NB4 (cell line): ENCODE measurements at regions not wholly inside any gene's neighbourhood (a gene's known extent, or its start where the extent isn't known, plus 50 kb on each side); places are given as distances from the start of the nearest gene placed in this dataset.

Experiments used
- DNase-seq: peaks from one replicate; pipeline ENCODE4 v3.0.0; 2010; ENCODE audit warnings: low read depth
- H3K4me3 ChIP-seq: one replicate; pipeline ENCODE4 v1.5.1; 2011; ENCODE audit warnings: mild to moderate bottlenecking, low read depth, low read length, moderate library complexity
- MYC ChIP-seq: IDR thresholded peaks from 2 replicates; pipeline ENCODE4 v1.6.1; 2011; ENCODE audit warnings: low read depth, low read length
- POLR2A ChIP-seq: IDR thresholded peaks from 2 replicates; pipeline ENCODE4 v1.6.1; 2011; ENCODE audit warnings: mild to moderate bottlenecking; ENCODE audit not compliant: insufficient read length; ENCODE audit errors: extremely low read depth
- TF ChIP-seq, protein P1 (sequence below): IDR thresholded peaks from 2 replicates; pipeline ENCODE4 v1.6.1; 2011; ENCODE audit warnings: low read depth, low read length
- TF ChIP-seq, protein P2 (sequence below): IDR thresholded peaks from one replicate; pipeline ENCODE4 v1.5.1; 2012; ENCODE audit warnings: low read depth, low read length

DNA sequence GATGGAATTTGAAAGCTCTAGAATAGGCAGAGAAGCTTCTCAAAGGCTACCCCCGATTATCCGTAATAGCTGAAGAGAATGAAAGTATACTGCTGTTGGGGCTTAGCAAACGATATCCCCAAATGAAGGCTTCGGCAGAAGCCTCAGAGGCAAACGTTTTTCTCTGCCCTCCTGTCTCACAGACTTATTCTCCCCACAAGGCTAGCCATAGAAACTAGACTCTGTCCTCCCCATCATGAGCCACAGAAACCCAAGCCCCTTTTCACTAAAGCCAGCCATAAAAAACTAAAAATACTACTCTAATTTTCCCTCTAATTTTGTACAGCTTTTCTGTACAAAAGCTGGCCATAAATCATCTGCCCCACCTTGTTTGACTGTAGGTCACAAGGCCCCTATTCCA lies 413.4 kb upstream of the CFAP20DC start:
- DNase-seq: no peak
- no peak overlapping the region for H3K4me3 ChIP-seq
- TF ChIP-seq POLR2A: no peak
- TF ChIP-seq, protein P1, sequence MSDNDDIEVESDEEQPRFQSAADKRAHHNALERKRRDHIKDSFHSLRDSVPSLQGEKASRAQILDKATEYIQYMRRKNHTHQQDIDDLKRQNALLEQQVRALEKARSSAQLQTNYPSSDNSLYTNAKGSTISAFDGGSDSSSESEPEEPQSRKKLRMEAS: no peak
- TF ChIP-seq, protein P2, sequence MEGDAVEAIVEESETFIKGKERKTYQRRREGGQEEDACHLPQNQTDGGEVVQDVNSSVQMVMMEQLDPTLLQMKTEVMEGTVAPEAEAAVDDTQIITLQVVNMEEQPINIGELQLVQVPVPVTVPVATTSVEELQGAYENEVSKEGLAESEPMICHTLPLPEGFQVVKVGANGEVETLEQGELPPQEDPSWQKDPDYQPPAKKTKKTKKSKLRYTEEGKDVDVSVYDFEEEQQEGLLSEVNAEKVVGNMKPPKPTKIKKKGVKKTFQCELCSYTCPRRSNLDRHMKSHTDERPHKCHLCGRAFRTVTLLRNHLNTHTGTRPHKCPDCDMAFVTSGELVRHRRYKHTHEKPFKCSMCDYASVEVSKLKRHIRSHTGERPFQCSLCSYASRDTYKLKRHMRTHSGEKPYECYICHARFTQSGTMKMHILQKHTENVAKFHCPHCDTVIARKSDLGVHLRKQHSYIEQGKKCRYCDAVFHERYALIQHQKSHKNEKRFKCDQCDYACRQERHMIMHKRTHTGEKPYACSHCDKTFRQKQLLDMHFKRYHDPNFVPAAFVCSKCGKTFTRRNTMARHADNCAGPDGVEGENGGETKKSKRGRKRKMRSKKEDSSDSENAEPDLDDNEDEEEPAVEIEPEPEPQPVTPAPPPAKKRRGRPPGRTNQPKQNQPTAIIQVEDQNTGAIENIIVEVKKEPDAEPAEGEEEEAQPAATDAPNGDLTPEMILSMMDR: no peak
- TF ChIP-seq MYC: no peak

DNA sequence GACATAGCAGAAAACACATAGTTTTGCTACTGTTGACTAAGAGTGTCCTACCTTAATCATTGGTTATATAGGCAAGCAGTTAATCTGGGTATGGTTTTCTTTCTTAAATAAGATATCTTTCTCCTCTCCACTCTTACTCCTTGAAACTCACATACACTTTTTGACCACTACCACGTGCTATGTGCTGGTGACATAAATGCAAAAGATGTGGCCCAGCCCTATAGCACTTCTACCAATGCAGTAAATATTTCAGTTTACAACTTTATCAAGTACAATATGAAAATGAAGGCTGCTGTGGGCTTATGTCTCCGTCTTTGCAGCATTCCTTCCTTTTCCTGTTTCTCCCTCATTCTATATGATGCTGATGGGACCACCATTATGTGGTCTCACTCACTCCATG lies 410.2 kb upstream of the CFAP20DC start:
- no peak overlapping the region for H3K4me3 ChIP-seq
- TF ChIP-seq MYC: no peak
- TF ChIP-seq, protein P2: no peak
- TF ChIP-seq, protein P1: no peak
- no peak for TF ChIP-seq POLR2A
- DNase-seq: no peak

DNA sequence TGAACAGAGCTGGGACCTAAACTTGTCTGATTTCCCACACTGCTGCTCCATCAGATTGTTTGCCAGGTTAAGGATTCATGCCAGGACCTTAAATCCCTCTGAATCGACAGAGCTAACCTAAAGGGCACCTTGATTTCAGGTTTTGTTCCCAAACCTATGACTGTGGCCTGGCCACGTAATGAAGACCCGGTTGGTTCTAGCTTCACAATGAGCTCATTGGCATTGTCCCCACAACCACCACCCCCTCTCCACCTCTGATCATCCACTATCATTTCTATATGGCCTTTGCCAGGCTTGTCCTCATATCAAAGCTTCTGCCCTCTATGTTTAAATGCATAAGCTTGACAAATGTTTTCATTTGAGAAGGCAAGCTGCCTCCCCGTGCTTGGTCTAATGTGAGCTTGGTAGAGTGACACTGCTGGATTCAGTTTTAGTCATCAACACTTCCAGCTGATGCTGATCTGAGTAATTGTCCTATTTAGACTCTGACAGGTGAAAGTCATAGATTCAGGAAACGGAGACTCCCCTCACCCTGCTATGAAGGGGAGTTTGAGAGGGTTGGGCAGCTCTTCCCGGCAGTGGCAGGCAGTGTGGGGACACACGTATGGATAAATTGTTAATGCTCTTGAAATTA lies 407.1 kb upstream of the CFAP20DC start:
- TF ChIP-seq, protein P2: no peak
- TF ChIP-seq, protein P1: no peak
- no peak for TF ChIP-seq MYC
- no peak for TF ChIP-seq POLR2A
- no peak overlapping the region for H3K4me3 ChIP-seq
- no peak for DNase-seq

DNA sequence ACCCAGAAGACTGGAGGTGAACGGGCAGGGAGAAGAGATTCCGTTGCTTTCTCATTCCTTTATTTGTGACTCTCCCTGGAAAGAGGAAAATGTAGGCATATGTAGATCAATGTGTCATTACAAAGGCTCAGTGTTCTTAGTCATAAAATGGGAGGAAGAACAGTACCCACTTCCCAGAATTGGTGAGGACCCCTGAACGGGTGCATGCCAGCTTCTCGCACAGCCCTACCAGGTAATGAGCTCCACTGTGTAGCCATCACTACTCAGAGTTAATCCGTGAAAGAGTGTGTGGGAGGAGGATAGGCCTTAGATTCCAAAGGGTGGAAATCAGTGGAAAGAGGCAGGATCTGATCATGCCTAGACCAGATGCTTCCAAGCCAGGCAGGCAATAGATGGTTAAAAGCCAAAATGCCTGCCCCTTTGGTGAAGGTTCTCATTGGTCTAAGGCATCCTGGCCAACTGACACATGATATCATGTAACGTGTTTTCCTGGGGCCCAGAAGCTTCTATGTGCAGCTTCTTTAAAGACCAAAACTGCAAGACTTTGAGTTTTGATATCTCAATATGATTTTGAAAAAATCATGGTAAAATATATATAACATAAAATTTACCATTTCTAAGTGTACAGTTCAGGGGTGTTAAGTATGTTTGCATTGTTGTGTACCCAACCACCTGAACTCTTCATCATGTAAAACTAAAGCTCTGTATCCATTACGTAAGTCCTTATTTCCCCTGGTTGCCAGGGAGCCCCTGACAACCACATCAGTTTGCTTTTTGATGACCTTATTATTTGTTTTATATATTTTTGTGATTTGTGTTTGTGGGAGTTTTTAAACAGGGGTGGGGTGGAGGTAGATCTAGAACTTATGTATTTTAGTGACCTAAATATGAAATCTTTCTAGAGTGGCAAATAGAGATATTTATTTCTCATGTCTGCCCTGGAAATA lies 402.2 kb upstream of the CFAP20DC start:
- DNase-seq: no peak
- TF ChIP-seq, protein P2: no peak
- TF ChIP-seq POLR2A (no peak), MYC (no peak)
- TF ChIP-seq, protein P1: no peak
- H3K4me3 ChIP-seq: no peak overlapping the region

DNA sequence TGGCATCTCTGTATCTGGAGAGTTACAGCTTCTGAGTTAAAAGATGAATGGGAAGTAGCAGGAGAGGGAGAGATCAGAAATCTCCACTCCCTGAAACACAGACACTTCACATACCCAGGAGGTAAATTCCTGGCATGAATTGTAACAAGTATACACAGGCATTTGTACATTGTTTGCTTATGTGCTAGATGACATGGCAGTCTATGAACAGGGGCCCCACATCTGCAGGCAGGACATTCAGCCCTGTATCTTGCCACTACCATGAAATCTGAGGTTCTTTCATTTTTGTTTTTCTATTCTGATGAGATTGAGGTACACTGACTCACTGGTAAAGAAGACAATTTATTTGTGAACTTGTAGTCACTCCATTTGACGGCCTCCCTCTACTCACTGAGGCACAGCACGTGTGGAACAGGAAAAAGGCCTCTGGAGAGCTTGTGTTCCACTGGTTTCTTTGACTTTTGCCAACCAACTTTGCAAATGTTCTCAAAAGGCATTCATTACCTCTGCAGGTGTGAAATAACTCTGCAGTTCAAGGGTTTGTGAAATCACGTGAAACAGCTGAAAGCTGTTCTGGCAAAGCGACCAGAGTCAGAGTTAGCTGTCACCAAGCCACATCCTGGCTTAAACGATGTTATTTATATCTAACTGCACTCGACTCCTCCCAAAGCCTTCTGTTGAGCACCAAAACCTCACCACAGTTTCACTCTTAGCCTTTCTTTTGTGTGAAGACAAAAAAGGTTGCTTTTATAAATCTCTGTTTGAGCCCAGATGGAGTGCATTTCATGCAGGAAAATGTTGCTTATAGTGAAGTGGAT lies 401.3 kb upstream of the CFAP20DC start:
- DNase-seq: no peak
- no peak for TF ChIP-seq MYC
- H3K4me3 ChIP-seq: no peak overlapping the region
